GM23248 (cell line): ENCODE measurements at regions not wholly inside any gene's neighbourhood (a gene's known extent, or its start where the extent isn't known, plus 50 kb on each side); places are given as distances from the start of the nearest gene placed in this dataset.

Experiments used
- EZH2 ChIP-seq: fragments of 200-600 bp; sonication (generic); IDR thresholded peaks from 2 replicates; pipeline ENCODE4 v1.6.1; 2018; ENCODE audit warnings: antibody characterized with exemption, mild to moderate bottlenecking; ENCODE audit not compliant: insufficient read depth, poor library complexity, severe bottlenecking
- EZH2phosphoT487 ChIP-seq: fragments of 200-600 bp; sonication (generic); IDR thresholded peaks from 2 replicates; pipeline ENCODE4 v1.6.1; 2018; ENCODE audit warnings: antibody characterized with exemption, moderate library complexity, mild to moderate bottlenecking, low read depth; ENCODE audit not compliant: insufficient read depth

DNA sequence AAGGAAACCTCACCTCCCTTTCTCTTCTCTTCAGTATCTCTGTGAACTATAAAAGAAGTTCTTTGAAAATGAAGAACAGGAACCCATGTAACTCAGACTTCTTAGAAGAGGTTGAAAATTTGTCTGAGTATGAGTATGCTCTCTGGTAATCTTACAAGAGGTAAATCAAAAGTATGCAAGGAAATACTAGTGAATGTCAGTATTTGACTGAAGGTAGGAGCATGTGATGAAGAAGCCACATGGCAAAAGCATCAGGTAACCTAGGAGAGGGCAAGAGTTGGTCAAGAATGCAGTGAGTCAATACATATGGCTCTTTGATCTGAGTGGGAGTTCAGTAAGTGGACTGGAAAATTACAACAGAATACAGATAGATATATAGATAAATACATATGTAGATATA is 133.0 kb upstream of the NECTIN3 start:
- no peak for TF ChIP-seq EZH2
- TF ChIP-seq EZH2phosphoT487: no peak
